HG03354 (cell line): ENCODE measurements at regions not wholly inside any gene's neighbourhood (a gene's known extent, or its start where the extent isn't known, plus 50 kb on each side); places are given as distances from the start of the nearest gene placed in this dataset.
"Not testable (repeated sequence)": the region's sequence is repeated elsewhere in the genome, so short reads cannot be mapped to it uniquely, and the experiment has no call there.

ENCODE experiments used
- ATAC-seq: cut with Tn5 transposase; IDR thresholded peaks from one replicate; pipeline ENCODE4 v1.9.1; 2021; ENCODE audit warnings: mild to moderate bottlenecking; ENCODE audit not compliant: unreplicated experiment, poor library complexity, severe bottlenecking

DNA sequence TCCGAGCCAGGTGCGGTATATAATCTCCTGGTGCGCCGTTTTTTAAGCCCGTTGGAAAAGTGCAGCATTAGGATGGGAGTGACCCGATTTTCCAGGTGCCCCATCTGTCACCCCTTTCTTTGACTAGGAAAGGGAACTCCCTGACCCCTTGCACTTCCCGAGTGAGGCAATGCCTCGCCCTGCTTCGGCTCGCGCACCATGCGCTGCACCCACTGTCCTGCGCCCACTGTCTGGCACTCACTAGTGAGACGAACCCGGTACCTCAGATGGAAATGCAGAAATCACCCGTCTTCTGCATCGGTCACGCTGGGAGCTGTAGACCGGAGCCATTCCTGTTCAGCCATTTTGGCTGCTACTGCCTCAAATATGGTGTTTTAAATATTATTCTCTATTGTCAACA lies 198.0 kb downstream of the MEIS1 start:
- ATAC-seq = not testable (repeated sequence)

GRCh38 chr2:66633631-66634030 lies 198.7 kb downstream of the MEIS1 start:
- no peak for ATAC-seq

DNA sequence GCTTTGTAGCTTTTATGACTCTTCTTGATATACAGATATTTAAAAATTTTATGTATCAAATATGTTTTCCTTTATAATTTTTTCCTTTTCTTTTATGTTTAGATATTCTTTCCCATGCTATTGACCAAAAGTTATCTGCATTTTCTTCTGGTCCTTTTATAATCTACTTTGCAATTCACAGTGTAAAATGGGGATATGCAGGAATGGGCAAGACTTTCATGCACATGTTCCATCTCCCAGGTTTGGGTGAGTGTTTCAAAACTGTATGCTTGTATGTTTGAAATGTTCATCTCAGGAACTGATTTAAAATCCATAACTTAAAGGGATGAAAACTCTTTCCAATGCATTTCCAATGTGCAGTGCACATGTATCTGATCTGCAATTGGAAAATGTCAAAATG lies 199.9 kb downstream of the MEIS1 start:
- no peak for ATAC-seq

GRCh38 chr2:66641685-66642084 lies 206.8 kb downstream of the MEIS1 start:
- no peak for ATAC-seq

DNA sequence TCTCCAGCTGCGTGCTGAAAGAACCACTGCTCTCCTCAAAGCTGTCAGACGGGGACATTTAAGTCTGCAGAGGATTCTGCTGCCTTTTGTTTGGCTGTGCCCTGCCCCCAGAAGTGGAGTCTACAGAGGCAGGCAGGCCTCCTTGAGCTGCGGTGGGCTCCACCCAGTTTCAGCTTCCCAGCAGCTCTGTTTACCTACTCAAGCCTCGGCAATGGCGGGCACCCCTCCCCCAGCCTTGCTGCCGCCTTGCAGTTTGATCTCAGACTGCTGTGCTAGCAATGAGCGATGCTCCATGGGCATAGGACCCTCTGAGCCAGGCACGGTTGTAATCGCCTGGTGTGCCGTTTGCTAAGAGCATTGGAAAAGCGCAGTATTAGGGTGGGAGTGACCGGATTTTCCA lies 213.2 kb downstream of the MEIS1 start:
- not testable (repeated sequence) for ATAC-seq

- ATAC-seq = no peak
Measured at GRCh38 chr2:66649006-66649405, 214.1 kb downstream of the MEIS1 start.

DNA sequence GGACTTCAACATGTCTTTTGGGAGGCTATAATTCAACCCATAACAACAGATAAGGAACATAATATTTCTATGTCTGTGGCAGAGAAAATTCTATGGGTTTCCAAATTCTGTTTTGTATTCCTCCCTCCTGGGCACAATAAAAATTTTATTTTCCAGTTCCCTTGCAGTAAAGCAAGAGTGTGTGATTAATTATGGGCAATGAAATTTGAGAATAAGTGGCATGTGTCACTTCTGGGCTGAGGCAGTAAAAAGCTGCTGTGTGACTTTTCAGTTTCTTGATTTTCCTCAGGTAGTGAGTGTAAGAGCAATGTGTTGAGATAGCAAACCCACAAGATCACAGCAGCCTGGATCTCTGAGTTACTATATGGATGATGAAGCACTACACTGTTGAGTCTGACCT lies 216.4 kb downstream of the MEIS1 start:
- no peak for ATAC-seq

DNA sequence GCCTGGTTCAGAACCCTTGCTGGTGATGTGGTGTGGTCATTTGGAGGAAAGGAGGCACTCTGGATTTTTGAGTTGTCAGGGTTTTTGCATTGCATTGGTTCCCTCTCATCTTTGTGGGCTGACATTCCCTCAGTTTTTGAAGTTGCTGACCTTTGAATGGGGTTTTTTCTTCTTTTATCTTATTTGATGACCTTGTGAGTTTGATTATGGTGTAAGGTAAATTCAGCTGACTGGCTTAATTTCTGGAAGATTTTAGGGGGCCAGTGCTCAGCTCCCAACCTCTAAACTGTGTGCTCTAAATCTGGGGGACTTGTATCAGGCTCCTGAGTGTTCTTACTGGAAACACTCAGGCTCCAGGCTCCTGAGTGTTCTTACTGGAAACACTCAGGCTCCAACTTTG lies 225.9 kb downstream of the MEIS1 start:
- ATAC-seq = no peak

- no peak for ATAC-seq
Measured at GRCh38 chr2:66661253-66662173, 226.6 kb downstream of the MEIS1 start.

GRCh38 chr2:66665124-66665984 lies 230.4 kb downstream of the MEIS1 start:
- no peak for ATAC-seq

- no peak for ATAC-seq
Measured at GRCh38 chr2:66667301-66667700, 232.4 kb downstream of the MEIS1 start.

DNA sequence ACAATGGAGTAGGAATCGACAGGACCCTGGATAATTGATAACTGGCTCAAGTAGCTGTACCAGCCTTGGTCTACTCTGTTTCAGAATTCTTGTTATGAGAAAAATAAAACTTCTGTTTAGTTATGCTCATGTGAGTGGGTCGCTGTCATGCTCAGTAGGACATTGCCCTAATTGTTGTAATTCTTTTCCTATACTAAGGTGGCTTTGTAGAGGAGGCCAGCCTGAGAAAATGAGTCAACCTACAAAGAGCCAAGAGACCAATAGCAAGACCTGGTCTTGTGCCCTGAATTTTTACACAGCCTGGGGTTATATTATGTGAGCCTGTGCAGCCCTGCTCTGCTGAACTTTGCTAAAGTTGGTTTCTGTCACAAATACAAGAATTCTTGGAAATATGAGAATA lies 238.4 kb downstream of the MEIS1 start:
- no peak for ATAC-seq

GRCh38 chr2:66674087-66674486 lies 239.2 kb downstream of the MEIS1 start:
- ATAC-seq = no peak

DNA sequence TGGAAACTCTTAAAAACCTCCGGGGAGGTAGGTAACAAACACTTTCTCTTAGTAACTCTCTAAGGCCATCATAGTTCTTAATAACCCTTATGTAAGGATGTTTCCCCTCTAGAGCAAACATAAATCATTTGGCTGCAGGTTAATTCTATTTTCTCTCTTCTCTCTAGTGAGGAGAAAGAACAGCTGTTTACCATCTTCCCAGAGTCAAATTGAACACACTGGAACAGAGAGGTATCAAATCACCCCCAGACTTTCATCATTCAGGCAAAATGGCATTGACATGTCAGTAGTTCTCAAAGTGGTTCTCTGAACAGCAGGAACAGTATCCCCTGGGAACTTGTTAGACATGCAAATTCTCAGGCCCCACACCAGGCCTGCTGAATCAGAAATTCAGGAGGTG lies 240.7 kb downstream of the MEIS1 start:
- ATAC-seq = no peak

GRCh38 chr2:66679442-66679841 lies 244.5 kb downstream of the MEIS1 start:
- ATAC-seq = no peak

DNA sequence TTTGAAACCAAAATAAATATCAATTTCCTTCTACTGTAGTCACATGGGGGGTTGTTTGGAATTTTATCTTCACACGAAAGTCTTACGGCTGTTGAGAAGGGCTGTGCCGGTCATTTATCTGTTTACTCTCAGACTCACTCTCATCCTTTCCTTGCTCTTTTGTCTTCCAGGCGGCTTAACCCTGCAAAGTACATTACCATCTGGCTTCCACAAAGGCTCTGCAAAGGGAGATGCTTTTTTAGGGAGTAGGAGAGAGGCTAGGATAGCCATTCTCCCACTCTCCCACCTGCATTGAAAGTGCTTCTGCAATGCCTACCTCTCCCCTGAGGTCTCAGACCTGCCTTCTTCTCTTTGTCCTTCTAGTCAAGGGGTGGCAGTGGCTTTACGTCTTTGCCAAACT lies 247.6 kb downstream of the MEIS1 start:
- no peak for ATAC-seq

GRCh38 chr2:66683064-66683463 lies 248.1 kb downstream of the MEIS1 start:
- no peak for ATAC-seq

GRCh38 chr2:66683599-66683998 lies 248.7 kb downstream of the MEIS1 start:
- no peak for ATAC-seq

DNA sequence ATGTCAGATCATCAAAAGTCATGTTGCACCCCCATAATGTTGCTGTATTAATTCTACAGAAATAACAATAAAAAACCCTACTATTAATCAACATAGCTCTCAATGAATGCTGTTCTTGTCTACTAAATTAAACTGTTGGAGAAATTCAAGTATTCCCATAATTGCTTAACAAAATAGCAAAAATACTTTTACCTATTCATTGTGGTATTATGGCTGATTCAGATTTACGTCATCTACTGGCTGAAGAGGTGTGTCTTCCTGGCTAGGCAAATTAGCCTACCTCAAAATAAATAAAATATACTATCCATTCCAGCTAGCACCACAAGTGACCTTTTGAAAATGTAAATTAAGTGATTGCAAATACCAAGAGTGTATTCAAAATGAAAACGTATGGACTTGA lies 249.4 kb downstream of the MEIS1 start:
- no peak for ATAC-seq

GRCh38 chr2:66686755-66687154 lies 251.8 kb downstream of the MEIS1 start:
- ATAC-seq = no peak

DNA sequence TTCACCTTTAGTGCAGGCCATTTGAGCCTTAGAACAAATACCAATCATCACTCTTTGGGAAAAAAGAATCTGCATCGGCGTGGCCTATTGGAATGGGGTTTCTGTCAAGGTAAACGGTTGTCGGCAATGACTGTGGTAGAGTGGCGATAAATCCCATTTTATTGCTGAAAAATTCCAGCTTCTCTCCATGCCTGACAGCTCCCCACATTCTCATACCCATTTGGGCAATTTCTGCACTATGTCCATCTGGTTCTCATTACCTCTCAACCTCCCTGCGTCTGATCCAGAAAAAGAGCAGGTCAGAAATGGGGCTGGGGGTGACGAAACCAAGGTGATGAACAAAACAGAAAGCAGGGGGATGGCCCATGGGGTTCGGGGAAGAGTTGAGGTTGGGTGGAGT lies 254.0 kb downstream of the MEIS1 start:
- no peak for ATAC-seq
